GM21526 (cell line): ENCODE measurements at regions not wholly inside any gene's neighbourhood (a gene's known extent, or its start where the extent isn't known, plus 50 kb on each side); places are given as distances from the start of the nearest gene placed in this dataset.
"Not testable (repeated sequence)": the region's sequence is repeated elsewhere in the genome, so short reads cannot be mapped to it uniquely, and the experiment has no call there.

Source experiments
- ATAC-seq: cut with Tn5 transposase; IDR thresholded peaks from one replicate; pipeline ENCODE4 v1.9.1; 2021; ENCODE audit warnings: moderate library complexity; ENCODE audit not compliant: unreplicated experiment, low FRiP score

DNA sequence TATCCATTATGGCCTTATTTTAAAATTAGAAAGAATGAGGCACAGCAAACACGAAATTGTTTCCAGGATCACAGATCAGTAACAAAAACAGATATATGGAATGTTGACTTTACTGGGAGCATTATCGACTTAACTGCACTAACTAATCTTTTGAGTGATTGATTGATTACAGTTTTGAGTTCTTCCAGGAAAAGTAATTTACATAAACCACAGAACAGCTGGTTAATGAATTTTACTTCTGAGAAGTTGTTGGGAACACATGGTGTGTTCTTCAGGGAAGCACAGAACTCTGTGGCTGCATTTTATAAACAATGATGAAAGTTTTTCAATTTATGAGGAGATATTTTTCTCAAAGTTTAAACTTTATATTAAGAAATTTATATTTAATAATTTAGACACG, 802.4 kb upstream of the ACO1 start:
- ATAC-seq: no peak

DNA sequence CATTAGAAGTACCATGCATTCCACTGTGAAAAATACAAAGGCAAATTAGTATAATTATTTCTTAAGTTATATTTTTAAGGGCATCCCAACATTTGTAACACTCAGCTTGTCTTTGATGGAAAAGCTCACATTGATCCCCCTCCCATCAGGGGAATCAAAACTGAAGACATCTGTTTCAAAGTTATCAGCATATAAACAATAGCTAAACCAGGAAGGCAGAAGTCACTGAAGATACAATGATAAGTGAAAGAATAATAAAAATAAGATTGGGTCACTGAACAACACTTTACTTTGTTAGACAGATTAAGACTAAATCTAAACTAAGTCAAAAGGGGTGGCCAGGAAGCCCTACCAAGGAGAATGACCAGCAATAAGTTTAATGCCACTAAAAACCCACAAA, 801.9 kb upstream of the ACO1 start:
- no peak for ATAC-seq

DNA sequence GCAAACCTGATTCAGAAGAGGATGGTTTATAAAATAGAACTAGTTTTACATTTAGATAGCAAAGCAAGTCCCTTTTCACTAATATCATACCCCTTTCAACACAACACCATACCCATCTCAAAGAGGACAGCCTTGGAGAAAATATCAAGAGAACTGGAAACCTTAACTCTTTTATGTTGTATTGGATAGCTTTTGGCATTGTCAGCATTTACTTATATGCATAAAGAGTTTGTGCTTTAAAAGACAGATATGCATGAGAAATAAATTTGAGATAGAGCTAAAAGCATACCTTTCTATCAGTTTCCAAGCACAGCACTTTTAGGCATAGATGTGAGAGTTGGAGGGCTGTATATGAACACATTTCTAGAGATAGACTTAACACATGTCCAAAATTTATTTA, 799.3 kb upstream of the ACO1 start:
- no peak for ATAC-seq

DNA sequence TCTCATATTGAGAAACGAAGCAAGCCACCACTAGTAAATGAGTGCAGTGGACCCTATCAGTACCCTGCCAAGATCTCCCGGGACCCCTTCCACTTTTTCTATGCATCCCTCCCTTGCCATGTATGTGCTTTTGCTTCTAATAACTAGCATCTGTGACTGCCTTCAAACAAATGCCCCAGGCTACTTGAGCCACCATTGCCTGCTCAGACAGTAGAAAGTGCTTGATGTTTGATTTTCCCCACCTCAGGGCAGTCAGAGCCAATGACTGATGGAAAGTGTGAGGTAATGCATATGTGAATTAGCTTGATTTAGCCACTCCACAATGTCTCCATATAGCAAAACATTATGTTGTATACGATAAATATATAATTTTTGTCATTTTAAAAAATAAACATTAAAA, 797.3 kb upstream of the ACO1 start:
- ATAC-seq: no peak

DNA sequence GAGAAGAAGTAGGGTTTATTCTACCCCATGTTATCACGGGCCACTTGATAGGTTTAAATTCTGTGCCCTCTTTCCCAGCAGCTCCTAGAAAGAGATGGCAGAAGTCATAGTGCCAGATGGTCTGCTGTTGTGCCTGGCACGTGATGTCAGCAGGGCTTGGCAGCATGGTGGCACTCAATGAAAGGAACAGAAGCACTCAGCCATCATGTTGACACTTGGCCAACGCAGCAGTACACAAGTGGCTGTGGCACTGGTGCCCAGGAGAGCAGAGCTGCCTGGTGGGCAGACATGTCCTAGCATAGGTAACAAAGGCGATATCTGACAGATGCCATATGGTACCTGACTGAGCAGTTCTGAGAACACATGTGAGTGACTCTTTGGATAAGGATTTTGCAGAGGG, 796.4 kb upstream of the ACO1 start:
- ATAC-seq: no peak

DNA sequence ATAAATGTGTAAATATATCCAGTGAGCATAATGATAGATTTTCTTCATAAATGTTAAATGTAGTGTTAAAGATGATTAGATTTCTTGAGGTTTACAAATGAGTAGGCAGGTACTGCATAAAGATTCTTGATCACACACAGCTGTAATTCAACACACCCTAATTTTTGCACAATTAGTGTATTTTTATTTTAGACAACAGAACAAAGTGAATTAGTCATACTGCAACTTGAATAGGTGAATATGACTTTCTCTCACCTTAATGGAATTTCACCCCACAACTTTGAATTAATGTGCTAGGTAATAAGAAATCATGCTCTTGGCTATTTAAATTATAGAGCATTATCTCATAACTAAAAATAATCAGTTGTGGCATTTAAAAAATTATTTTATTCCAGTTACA, 795.7 kb upstream of the ACO1 start:
- ATAC-seq: no peak

DNA sequence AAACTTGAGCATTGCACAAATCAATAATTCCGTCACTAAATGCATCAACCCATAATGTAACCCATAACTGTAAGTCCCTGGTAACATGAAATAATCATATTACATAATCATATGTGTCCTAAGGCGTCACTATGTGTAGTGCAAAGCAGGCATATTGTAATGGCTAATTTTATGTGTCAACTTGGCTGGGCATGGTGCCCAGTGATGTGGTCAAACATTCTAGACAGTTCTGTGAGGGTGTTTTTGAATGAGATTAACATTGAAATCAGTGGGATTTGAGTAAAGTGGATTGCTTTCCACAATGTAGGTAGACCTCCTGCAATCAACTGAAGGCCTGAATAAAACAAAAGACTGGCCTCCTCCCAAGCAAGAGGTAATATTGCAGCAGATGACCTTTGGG, 794.4 kb upstream of the ACO1 start:
- ATAC-seq: no peak

DNA sequence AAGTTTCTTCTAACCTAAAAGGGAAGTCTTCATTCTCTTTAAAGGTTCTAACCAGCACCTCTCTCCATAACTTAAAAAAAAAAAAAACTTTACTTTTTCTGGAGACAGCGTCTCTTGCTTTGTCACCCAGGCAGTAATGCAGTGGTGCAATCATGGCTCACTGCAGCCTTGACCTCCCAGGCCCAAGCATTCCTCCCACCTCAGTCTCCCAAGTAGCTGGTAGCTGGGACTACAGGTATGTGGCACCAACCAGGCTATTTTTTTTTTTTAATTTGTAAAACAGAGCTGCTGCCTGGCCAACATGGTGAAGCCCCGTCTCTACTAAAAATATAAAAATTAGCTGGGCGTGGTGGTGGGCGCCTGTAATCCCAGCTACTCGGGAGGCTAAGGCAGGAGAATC, 787.4 kb upstream of the ACO1 start:
- ATAC-seq: not testable (repeated sequence)

DNA sequence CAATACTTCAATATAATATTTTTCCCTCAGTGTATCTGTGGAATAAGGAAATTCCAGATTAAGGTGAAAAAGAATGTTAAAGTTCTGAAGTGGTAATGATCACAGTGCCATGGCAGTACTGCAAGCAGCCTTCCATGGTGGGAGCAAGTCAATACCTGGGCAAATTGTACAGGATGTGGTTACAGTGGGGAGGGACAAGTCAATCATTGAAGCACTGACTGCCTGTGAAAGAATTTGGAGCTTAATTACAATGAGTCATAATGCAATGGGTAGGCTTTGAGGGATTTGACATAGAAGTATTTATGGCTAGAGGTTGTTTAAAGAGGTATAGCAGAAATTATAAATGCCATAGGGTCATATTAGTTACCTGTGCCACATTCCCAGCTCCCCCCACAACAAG, 786.5 kb upstream of the ACO1 start:
- no peak for ATAC-seq

DNA sequence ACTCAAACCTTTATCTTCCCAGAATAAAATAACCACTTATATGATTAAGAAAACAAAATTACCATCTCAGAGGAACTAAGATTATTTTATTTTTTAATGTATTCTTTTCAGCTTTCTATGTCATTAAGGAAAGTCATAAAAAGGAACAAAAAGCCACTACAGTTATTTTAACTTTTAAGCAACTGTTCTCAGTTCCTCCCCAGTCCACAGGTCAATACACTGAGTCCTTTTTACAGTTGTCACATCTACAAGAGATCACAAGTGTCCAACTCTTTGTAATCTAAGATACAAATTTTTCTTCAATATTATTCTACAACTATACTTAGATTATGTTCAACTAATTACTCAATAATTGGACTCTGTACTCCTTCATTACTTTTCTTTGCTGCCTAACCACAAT, 782.8 kb upstream of the ACO1 start:
- peak; percentile 56 for ATAC-seq

DNA sequence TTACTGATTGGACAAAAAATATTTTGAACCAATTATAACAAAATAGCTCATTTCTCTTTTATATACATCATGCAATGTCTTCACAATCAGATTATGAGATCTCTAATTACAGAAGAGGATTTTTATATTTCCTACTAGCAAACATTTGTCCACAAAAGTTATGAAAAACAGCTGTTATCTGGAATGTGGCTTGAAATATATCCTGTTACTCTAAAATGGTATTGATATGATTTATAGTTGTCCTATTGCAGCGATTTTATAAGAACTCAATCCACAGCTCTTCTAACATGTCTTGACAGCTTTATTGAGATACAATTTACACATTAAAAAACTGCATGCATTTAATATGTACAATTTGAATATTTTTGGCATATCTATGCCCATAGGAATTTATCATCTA, 779.9 kb upstream of the ACO1 start:
- ATAC-seq: no peak

DNA sequence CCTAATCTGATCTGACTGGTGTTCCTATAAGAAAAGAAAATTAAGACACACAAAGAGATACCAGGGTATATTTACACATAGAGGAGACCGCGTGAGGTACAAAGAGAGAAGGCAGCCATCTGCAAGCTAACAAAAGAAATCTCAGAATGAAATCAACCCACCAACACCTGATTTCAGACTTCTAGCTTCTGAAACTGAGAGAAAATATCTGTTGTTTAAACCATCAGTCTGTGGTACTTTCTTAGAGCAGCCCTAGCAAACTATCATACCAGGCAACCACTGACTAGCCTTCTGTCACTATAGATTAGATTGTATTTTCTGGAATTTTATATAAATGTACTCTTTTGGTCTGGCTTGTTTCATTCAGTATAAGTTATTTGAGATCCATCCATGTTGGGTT, 779.3 kb upstream of the ACO1 start:
- no peak for ATAC-seq

DNA sequence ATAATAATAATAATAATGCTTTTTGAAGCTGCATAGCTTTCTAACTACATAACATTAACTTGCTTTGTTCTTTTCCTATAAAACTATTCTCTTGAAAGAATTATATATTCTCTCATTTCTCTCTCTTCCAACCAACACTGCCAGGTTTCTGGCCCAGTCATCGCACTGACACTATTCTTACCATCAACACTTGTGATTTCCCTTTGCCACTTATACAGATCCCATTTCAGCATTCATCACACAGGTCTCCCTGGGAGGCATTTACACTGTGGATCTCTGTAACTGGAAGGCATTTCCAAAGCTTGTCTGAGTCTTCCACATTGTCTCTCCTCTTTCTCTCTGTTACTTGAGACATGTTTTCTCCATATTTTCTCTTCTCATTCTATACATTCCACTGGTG, 777.8 kb upstream of the ACO1 start:
- ATAC-seq: no peak

DNA sequence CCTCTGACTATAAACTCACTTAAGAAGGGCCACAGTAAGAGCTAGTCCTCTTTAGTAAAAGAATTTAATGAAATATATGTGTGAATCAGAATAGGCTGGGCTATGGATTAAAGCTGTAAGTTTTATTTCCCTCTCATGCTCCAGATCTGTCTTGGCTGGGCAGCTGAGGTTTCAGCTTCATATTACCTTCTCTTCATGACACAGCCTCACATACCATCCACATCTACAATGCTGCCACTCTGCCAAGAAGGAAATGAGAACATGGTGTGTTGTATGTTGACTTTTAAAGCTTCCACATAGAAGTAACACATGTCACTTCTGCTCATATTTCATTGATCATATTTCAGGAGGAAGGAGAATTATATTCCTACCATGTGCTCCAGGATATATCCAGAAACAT, 776.0 kb upstream of the ACO1 start:
- no peak for ATAC-seq

DNA sequence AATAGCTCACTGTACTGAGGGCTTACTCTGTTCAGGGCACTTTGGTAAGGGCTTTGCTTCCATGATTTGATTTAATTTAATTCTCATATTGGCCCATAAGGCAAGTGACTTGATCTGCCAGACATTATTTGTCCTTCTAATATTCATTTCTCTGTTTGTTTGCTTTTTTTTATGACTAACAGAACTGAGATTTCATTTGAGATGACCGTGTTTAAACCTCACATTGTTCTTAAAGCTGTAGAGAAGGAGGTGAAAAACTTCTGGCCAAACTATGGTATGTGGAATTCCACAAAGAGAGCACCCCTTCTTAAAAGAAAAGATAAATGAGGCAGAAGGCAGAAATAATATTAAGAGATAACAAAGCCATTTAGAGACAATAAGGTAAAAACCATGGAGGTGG, 775.6 kb upstream of the ACO1 start:
- ATAC-seq: no peak

DNA sequence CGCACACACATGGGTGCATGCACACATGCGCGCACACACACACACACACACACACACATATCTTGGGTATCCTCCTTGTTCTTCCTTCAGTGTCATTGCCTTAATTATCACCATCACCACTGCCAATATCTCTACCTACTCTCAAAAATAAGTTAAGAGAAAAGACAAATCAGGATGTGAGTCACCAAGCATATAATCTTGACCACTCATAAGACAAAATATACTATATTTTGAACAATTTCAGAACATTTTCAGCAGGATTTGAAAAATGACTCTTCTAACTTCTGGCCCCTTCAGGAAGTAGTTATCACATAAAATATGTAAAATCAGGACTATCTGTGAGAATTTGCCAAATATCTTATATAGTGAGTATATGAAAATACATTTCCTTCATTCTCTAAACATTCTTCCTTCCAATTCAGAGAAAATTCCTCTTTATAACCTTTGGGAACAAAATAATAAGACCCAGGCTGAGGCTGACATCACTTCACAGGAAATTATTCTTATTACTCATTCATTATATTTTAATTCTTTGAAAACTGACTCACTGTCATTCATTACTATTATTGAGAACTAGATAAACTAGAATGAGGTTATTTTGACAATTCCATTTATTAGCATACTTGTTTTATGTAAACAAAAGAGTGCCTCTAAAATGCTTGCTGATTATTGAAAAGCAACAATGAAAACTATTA, 772.0 kb upstream of the ACO1 start:
- no peak for ATAC-seq

DNA sequence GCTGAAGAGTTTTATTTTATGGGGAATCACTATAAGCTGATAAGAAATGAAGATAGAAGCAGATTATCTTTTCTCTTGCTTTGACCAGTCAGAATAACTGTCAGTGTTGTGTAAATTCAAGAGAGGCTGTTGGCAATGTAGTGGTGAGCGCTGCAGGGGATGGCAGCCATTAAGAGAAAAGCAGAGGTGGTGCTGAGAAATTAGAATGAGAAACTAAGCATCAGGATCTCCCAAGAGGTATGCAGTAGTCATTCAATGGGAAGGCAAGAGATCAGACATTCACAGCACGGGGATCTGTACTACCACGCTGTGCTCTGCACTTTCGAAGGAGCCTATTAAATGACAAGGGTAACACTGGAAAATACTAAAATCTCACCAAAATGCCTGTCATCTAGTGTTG, 768.5 kb upstream of the ACO1 start:
- no peak for ATAC-seq

DNA sequence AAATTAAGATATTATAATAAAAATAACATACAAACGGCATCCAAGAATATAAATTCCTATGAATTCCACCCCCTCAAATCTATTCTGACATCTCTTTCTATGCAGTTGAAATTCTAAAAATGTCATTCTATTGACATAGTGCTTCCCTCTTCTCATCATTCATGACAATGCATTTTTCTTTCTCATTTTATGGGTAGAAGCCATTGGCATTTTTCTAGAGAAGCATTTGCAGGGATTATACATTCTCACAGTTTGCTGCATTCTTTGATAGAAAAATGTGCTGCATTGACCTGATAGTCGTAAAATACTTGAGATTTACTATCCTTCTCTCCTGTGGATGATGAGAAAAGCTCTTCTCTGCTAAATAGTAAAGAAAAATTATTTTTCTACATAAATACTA, 760.9 kb upstream of the ACO1 start:
- no peak for ATAC-seq

DNA sequence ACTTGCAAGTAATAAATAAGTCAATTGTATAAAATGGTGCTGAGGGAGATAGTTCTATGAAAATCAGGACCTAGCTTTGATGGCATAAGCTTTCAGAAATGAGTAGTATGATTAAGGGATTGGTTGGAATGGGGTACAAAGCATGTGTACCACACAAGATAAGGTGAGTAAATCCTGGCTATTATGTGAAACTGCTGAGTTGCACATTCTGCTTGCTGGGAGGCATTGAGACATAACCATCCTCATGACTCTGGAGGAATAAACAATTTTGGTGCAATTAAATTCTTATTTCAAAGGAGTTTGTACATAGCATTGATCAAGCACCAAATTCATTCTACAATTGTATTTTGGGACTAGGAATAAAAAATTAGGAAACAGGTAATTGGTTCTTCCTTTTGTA, 755.2 kb upstream of the ACO1 start:
- ATAC-seq: no peak

DNA sequence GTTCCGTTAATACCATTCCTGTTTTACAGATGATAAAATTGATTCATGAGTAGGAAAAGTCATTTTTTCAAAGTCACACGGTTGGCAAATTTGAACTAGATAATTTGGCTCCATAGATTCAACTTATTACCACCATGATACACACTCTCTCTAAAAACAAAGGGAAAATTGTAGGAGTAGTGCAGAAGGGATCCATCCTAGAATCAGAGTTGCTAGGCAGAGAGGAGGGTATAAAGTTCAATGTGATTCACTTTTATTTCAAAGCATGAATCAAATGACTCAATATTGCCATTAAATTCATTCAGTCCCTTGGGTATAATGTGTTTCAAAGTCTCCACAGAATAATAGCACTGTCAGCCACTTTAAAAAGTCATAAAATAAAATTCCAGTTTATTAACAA, 747.2 kb upstream of the ACO1 start:
- no peak for ATAC-seq

DNA sequence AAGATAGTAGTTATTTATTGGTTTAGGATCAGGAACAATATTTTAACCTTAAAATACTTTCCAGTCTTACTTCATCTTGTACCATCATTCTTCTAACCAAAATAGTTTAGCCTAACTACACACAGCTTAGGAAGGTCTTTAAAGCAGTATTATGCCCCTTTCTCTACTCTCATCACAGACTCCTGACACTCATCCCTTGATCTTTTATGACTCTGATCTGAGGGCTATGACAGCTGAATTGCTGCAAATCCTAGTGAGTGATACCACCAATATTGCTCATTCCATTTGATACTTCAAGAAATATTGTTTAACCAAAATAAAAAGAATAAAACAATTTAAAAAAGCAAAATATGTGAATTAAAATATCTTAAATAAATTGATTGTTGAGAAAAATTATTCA, 746.6 kb upstream of the ACO1 start:
- no peak for ATAC-seq

DNA sequence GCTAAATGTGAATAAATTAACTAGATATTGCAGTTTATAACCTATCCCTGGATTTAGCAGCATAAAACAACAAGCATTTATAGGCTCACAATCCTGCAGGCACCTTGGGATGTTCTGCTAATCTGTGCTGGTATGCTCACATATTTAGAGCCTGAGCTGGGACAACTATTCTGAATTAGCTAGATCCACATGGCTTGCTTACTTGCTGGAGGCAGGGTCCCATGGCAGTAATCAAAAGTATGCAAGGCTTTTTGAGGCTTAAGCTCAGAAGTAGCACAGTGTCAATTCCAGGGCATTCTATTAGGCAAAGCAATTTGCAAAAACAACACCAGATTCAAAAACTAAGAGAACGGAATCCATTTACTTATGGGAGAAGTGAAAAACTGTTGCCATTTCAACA, 745.0 kb upstream of the ACO1 start:
- no peak for ATAC-seq

DNA sequence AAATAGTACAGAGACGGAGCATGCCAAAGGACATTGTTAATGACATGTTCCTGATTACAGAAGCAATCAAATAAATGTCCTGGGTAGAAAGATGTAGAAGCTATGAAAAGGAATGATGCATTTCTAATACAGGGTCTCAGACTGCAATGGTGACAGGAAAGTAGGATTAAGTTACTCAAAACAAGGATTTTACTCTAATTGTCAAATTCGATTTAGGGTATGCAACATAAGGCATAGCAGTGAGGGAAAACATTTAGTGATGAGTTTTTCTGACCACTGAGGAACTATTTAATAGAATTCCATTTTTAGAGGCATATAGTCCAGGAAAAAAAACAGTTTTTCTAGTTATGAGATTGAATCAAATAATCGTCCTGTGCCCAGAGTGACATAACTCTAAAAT, 715.1 kb upstream of the ACO1 start:
- no peak for ATAC-seq
